Nephron (organoid): ENCODE measurements at regions not wholly inside any gene's neighbourhood (a gene's known extent, or its start where the extent isn't known, plus 50 kb on each side); places are given as distances from the start of the nearest gene placed in this dataset.
A peak's percentile ranks its signal among the peaks of the same experiment; 100 is the strongest.

Experiments used
- H3K27ac Mint-ChIP-seq, 3 experiments: 2 replicates each; pipeline ENCODE4 v1.8.0; 2020; ENCODE audit warnings: mixed read lengths in 3 of 3, mild to moderate bottlenecking in 2 of 3, moderate library complexity in 1 of 3
- H3K27me3 Mint-ChIP-seq: 2 replicates; pipeline ENCODE4 v1.8.0; 2021; ENCODE audit warnings: low read depth, mild to moderate bottlenecking, moderate library complexity, mixed read lengths
- H3K36me3 Mint-ChIP-seq: 2 replicates; pipeline ENCODE4 v1.8.0; 2020; ENCODE audit warnings: low read depth, mixed read lengths
- H3K4me1 Mint-ChIP-seq: 2 replicates; pipeline ENCODE4 v1.8.0; 2020; ENCODE audit warnings: mixed read lengths
- H3K4me3 Mint-ChIP-seq, 3 experiments: 2 replicates each; pipeline ENCODE4 v1.8.0; 2020; ENCODE audit warnings: mild to moderate bottlenecking in 3 of 3, mixed read lengths in 3 of 3, moderate library complexity in 2 of 3
- H3K9me3 Mint-ChIP-seq: 2 replicates; pipeline ENCODE4 v1.8.0; 2020; ENCODE audit warnings: mixed read lengths
- TF ChIP-seq, protein P1 (sequence below), 3 experiments: fragments of 200-600 bp; sonication (generic); IDR thresholded peaks; one replicate each; pipeline ENCODE4 v1.5.0; 2021; ENCODE audit warnings: antibody characterized with exemption in 3 of 3; ENCODE audit not compliant: unreplicated experiment in 3 of 3

DNA sequence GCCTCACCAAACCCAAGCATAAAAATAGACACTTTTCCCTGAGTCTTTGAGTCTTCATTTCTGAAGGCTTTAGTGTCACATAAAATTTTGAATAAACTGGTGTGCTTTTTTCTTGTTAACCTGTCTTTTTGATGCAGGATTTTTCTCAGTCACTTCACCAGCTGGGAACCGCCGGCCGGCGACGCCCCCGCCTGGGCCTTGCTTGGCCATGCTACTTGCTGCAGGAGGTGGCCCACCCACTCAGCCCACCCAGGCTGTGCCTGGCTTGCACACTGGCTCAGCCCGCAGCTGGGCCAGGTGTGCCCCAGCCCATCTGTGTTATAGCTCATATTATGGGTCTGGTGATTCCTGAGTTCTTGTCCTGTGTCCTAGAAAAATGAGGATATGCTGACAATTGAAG lies 247.4 kb upstream of the CACNA2D1 start:
- Mint-ChIP-seq H3K36me3 (no peaks in the 10 kb centered on the region), H3K27me3 (peaks cover 3% of the 10 kb centered on the region), H3K27ac (no peak overlapping the region), H3K4me1 (no peaks in the 10 kb centered on the region), H3K9me3 (no peaks in the 10 kb centered on the region), H3K4me3 (no peak overlapping the region)
- TF ChIP-seq, protein P1, sequence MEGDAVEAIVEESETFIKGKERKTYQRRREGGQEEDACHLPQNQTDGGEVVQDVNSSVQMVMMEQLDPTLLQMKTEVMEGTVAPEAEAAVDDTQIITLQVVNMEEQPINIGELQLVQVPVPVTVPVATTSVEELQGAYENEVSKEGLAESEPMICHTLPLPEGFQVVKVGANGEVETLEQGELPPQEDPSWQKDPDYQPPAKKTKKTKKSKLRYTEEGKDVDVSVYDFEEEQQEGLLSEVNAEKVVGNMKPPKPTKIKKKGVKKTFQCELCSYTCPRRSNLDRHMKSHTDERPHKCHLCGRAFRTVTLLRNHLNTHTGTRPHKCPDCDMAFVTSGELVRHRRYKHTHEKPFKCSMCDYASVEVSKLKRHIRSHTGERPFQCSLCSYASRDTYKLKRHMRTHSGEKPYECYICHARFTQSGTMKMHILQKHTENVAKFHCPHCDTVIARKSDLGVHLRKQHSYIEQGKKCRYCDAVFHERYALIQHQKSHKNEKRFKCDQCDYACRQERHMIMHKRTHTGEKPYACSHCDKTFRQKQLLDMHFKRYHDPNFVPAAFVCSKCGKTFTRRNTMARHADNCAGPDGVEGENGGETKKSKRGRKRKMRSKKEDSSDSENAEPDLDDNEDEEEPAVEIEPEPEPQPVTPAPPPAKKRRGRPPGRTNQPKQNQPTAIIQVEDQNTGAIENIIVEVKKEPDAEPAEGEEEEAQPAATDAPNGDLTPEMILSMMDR (IDR thresholded peaks at IDR 0.05; ENCODE audit: unreplicated experiment in 3 of 3), result no peak

GRCh38 chr7:82685214-82685613 lies 241.6 kb upstream of the CACNA2D1 start:
- Mint-ChIP-seq H3K9me3 (no peaks in the 10 kb centered on the region), H3K36me3 (no peaks in the 10 kb centered on the region), H3K27me3 (no peaks in the 10 kb centered on the region), H3K27ac (peak overlapping the region in 1 of 3 experiments; percentile 8), H3K4me3 (no peak overlapping the region), H3K4me1 (no peaks in the 10 kb centered on the region)
- TF ChIP-seq, protein P1 (IDR thresholded peaks at IDR 0.05; ENCODE audit: unreplicated experiment in 3 of 3), result no peak

DNA sequence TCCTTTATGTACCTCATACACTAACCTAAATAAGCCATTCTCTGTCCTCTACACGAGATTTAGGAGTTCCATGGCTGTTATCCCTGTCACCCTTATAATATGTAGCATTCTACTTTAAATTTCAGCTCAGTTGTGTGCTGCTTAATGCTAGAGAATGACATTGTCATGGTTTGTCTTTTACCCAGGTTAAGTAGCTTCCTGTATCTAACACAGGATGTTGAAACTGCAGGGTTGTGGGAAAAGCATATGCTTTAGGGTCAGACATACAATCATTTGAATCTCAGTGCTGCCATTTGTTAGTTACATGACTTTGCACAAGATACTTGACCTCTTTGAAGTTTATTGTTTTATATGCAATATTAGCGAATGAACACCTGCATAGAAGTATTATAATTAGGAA lies 235.1 kb upstream of the CACNA2D1 start:
- TF ChIP-seq, protein P1 (IDR thresholded peaks at IDR 0.05; ENCODE audit: unreplicated experiment in 3 of 3), result no peak
- no peaks in the 10 kb centered on the region for H3K36me3 Mint-ChIP-seq
- H3K4me3 Mint-ChIP-seq, result no peak overlapping the region
- no peaks in the 10 kb centered on the region for H3K27me3 Mint-ChIP-seq
- H3K9me3 Mint-ChIP-seq, result no peaks in the 10 kb centered on the region
- H3K27ac Mint-ChIP-seq, result no peak overlapping the region
- no peaks in the 10 kb centered on the region for H3K4me1 Mint-ChIP-seq

DNA sequence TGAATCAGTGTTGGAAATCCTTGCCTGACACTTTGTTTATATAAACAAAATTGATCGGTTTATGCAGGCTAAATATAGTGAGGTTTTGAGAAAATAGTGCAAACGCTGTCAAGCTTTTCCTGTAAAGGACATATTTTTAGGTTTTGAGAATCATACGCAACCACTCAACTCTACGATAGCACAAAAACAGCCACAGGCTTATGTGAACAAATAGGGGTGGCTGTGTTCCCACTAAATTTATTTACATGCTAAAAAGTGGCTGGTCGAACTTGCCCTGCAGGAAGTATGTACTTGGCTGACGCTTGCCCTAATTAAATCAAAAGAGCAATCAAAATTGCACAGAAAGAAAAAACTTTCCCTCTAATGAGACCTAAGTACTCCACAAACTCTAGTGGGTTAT lies 234.7 kb upstream of the CACNA2D1 start:
- no peaks in the 10 kb centered on the region for H3K4me1 Mint-ChIP-seq
- TF ChIP-seq, protein P1 (IDR thresholded peaks at IDR 0.05; ENCODE audit: unreplicated experiment in 3 of 3), result no peak

GRCh38 chr7:82677493-82677892 lies 233.9 kb upstream of the CACNA2D1 start:
- TF ChIP-seq, protein P1 (IDR thresholded peaks at IDR 0.05; ENCODE audit: unreplicated experiment in 3 of 3), result no peak
- Mint-ChIP-seq H3K4me3 (no peak overlapping the region), H3K27ac (no peak overlapping the region), H3K4me1 (no peaks in the 10 kb centered on the region), H3K9me3 (no peaks in the 10 kb centered on the region), H3K27me3 (no peaks in the 10 kb centered on the region), H3K36me3 (no peaks in the 10 kb centered on the region)

More for the DNA sequence above, 234.7 kb upstream of the CACNA2D1 start:
- Mint-ChIP-seq H3K27ac (no peak overlapping the region), H3K27me3 (no peaks in the 10 kb centered on the region), H3K9me3 (no peaks in the 10 kb centered on the region), H3K36me3 (no peaks in the 10 kb centered on the region), H3K4me3 (no peak overlapping the region)

GRCh38 chr7:82676777-82677463 lies 233.3 kb upstream of the CACNA2D1 start:
- Mint-ChIP-seq H3K9me3 (no peaks in the 10 kb centered on the region), H3K36me3 (no peaks in the 10 kb centered on the region), H3K27ac (no peak overlapping the region), H3K4me3 (no peak overlapping the region), H3K27me3 (no peaks in the 10 kb centered on the region), H3K4me1 (no peaks in the 10 kb centered on the region)
- TF ChIP-seq, protein P1 (IDR thresholded peaks at IDR 0.05; ENCODE audit: unreplicated experiment in 3 of 3), result no peak
